Karpas-422 (cell line): ENCODE measurements at regions not wholly inside any gene's neighbourhood (a gene's known extent, or its start where the extent isn't known, plus 50 kb on each side); places are given as distances from the start of the nearest gene placed in this dataset.

Source experiments
- DNase-seq: peaks from one replicate; pipeline ENCODE4 v3.0.0-alpha.2; 2015
- H2AFZ ChIP-seq: fragments of 200-600 bp; sonication (generic); 2 replicates; pipeline ENCODE4 v1.6.1; 2014; ENCODE audit warnings: antibody characterized with exemption, low read length, mixed read lengths
- H3K27ac ChIP-seq: fragments of 200-600 bp; sonication (generic); 2 replicates; pipeline ENCODE4 v1.5.1; 2014; ENCODE audit warnings: mild to moderate bottlenecking, low read length, moderate library complexity
- H3K27me3 ChIP-seq: fragments of 200-600 bp; sonication (generic); 2 replicates; pipeline ENCODE4 v1.6.1; 2014; ENCODE audit warnings: low read length, mixed read lengths
- H3K36me3 ChIP-seq: fragments of 200-600 bp; sonication (generic); 2 replicates; pipeline ENCODE4 v1.6.1; 2014; ENCODE audit warnings: low read length, mixed read lengths; ENCODE audit not compliant: insufficient read depth
- H3K4me1 ChIP-seq: fragments of 200-600 bp; sonication (generic); 2 replicates; pipeline ENCODE4 v1.6.1; 2014; ENCODE audit warnings: mild to moderate bottlenecking, low read length, mixed read lengths
- H3K4me2 ChIP-seq: fragments of 200-600 bp; sonication (generic); 2 replicates; pipeline ENCODE4 v1.6.1; 2014; ENCODE audit warnings: low read length, low read depth, mild to moderate bottlenecking; ENCODE audit not compliant: poor library complexity, severe bottlenecking
- H3K4me3 ChIP-seq: fragments of 200-600 bp; sonication (generic); 2 replicates; pipeline ENCODE4 v1.5.1; 2014; ENCODE audit warnings: mild to moderate bottlenecking, antibody characterized with exemption, low read length, mixed read lengths
- H3K79me2 ChIP-seq: fragments of 200-600 bp; sonication (generic); 2 replicates; pipeline ENCODE4 v1.6.1; 2014; ENCODE audit warnings: mild to moderate bottlenecking, low read length, mixed read lengths
- H3K9ac ChIP-seq: fragments of 200-600 bp; sonication (generic); 2 replicates; pipeline ENCODE4 v1.6.0; 2014; ENCODE audit warnings: low read length
- H3K9me2 ChIP-seq: fragments of 200-600 bp; sonication (generic), shearing (Covaris generic); replicated peaks from 2 replicates; pipeline ENCODE4 v1.6.0; 2014; ENCODE audit warnings: mild to moderate bottlenecking, low read length, moderate library complexity; ENCODE audit not compliant: insufficient read depth
- H3K9me3 ChIP-seq: fragments of 300-700, 200-600 bp; sonication (generic); 2 replicates; pipeline ENCODE4 v1.6.1; 2014; ENCODE audit warnings: low read length, mixed read lengths
- H4K20me1 ChIP-seq: fragments of 200-600 bp; sonication (generic); 2 replicates; pipeline ENCODE4 v1.6.1; 2014; ENCODE audit warnings: mild to moderate bottlenecking, antibody characterized with exemption, low read length, low read depth; ENCODE audit not compliant: insufficient read depth

DNA sequence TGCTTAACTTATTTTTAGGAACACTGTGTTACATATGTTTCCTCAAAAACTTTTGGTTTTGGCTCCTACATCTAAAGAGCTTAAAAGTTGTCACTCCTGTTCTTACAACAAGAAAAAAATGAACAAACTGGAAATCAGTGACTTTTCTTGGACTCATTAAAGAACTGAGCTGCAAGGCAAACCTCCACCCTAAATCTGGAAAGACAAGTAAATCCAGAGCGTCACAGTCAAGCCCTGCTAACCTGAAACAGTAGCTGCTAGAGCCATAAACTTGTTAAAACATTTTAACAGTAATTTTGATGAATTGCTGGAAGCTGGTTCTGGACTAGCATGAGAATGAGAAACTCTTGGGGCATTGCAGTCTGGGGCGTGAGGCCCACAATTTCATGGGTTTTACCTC lies 350.5 kb upstream of the COL8A1 start:
- Histone ChIP-seq H3K4me1 (no peaks in the 10 kb centered on the region), H3K27ac (no peak overlapping the region), H3K9ac (no peak overlapping the region), H3K4me3 (no peak overlapping the region), H3K9me3 (no peaks in the 10 kb centered on the region), H2AFZ (no peak overlapping the region), H3K9me2 (no peaks in the 10 kb centered on the region), H3K4me2 (no peak overlapping the region), H3K27me3 (no peaks in the 10 kb centered on the region), H4K20me1 (no peaks in the 10 kb centered on the region), H3K36me3 (no peaks in the 10 kb centered on the region), H3K79me2 (no peaks in the 10 kb centered on the region)
- DNase-seq: no peak

DNA sequence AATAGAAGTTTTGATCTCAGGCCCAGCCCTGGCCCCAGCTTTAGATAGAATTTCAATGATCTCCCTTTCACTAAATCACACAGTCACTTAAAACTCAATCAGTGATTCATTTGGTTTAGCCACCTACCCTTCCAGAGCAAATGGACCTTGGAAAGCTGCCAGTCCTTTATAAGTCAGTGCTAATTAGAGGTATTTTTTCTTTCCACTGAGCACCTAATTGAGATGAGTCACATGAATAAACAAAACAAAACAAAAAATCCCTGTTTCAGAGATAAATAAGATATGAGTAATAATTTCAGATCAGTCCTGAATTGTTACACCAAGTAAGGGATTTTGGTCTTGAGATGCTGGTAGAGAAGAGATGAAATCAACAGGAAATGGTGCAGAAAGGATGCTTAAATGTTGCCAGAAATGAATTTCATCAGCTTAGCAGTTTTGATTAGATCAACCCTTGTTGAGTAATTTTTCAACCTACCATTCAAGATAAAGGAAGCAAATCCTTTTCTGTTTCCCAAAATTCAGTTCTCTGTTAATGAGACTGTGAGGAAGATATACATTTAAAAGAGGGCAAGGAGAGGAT lies 352.0 kb upstream of the COL8A1 start:
- H3K4me2 ChIP-seq: no peak overlapping the region
- H2AFZ ChIP-seq: no peak overlapping the region
- H3K9ac ChIP-seq: no peak overlapping the region
- DNase-seq: no peak
- H3K36me3 ChIP-seq: no peaks in the 10 kb centered on the region
- no peaks in the 10 kb centered on the region for H3K4me1 ChIP-seq
- H3K9me2 ChIP-seq: no peaks in the 10 kb centered on the region
- no peak overlapping the region for H3K4me3 ChIP-seq
- no peaks in the 10 kb centered on the region for H3K27me3 ChIP-seq
- no peaks in the 10 kb centered on the region for H3K79me2 ChIP-seq
- no peak overlapping the region for H3K27ac ChIP-seq
- H4K20me1 ChIP-seq: no peaks in the 10 kb centered on the region
- no peaks in the 10 kb centered on the region for H3K9me3 ChIP-seq

GRCh38 chr3:99269606-99270351 lies 368.3 kb upstream of the DCBLD2 start:
- Histone ChIP-seq H2AFZ (no peak overlapping the region), H3K4me2 (no peak overlapping the region), H3K27me3 (no peaks in the 10 kb centered on the region), H3K9me3 (no peaks in the 10 kb centered on the region), H3K9ac (no peak overlapping the region), H3K79me2 (no peaks in the 10 kb centered on the region), H3K4me3 (no peak overlapping the region), H3K9me2 (no peaks in the 10 kb centered on the region), H3K36me3 (no peaks in the 10 kb centered on the region), H3K4me1 (no peaks in the 10 kb centered on the region), H3K27ac (no peak overlapping the region), H4K20me1 (no peaks in the 10 kb centered on the region)
- DNase-seq: no peak

GRCh38 chr3:99256788-99257187 lies 355.3 kb upstream of the DCBLD2 start:
- no peak overlapping the region for H3K4me2 ChIP-seq
- H4K20me1 ChIP-seq: no peaks in the 10 kb centered on the region
- no peaks in the 10 kb centered on the region for H3K9me2 ChIP-seq
- no peaks in the 10 kb centered on the region for H3K79me2 ChIP-seq
- no peaks in the 10 kb centered on the region for H3K9me3 ChIP-seq
- no peaks in the 10 kb centered on the region for H3K4me1 ChIP-seq
- H3K36me3 ChIP-seq: no peaks in the 10 kb centered on the region
- no peak overlapping the region for H3K27ac ChIP-seq
- DNase-seq: no peak
- H3K27me3 ChIP-seq: no peaks in the 10 kb centered on the region
- no peak overlapping the region for H3K9ac ChIP-seq
- no peak overlapping the region for H3K4me3 ChIP-seq
- no peak overlapping the region for H2AFZ ChIP-seq

DNA sequence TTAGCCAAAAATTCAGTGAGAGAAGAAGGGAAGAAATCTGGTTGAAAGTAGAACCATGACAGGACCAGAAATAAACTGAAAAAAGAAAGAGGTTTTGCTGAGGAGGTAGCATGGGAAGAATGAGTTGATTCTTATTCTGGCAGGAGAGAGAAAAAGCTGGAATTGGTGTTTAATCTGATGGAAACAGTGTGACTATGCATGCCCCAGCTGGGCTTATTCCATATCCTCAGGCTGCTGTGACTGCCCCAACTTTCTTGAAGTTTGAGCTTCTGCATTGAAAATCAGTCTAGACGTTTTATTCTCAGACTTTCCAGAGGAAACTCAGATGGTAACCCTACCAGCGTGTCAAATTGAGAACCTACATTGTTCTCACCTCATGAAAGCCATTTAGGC lies 352.5 kb upstream of the DCBLD2 start:
- Histone ChIP-seq H3K79me2 (no peaks in the 10 kb centered on the region), H3K9me2 (no peaks in the 10 kb centered on the region), H3K36me3 (no peaks in the 10 kb centered on the region), H3K27me3 (no peaks in the 10 kb centered on the region), H3K27ac (no peak overlapping the region), H3K9ac (no peak overlapping the region), H4K20me1 (no peaks in the 10 kb centered on the region), H3K4me2 (no peak overlapping the region), H3K9me3 (no peaks in the 10 kb centered on the region), H3K4me3 (no peak overlapping the region), H2AFZ (no peak overlapping the region), H3K4me1 (no peaks in the 10 kb centered on the region)
- no peak for DNase-seq

DNA sequence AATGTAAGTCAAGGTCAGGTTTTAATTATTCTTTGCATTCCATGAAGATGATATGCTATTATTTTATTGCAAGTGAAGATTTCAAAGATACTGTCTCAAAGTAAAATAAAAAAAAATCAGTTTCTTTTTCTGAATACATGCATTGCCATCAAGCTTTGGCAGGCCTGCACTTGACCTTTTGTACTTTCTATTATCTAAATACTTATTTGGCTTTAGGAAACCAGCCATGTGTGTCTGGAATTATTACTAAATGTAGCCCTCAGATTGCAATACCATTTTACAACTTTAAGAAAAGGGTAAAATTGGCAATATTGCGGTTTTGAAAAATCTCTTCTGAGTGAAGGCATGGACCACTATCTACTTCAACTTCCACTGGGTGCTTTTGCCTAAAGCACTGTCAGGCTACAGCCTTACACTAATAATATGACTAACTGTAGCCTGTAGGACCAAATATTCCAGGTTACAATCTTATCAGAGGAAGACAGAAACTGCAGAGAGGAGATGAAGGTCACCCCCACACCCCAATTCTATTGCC lies 349.4 kb upstream of the DCBLD2 start:
- no peak for DNase-seq

DNA sequence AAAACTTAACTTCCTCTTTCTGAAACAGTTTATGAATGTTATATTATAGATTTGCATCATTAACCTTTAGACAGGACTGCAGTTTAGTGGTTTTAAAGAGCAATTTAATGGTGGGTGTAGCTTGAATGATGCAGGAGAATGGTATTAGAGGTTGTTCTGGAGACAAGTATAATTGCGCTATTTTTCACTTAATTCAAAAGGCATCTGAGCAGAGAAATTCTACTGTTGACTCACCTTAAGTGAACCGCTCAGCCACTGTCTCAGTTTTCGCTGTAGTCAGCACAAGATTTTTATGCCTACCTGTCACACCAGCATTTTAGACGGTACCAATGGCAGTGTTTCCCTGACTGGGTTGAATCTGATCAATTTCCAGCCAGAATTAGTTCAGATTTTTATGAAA lies 348.8 kb upstream of the DCBLD2 start:
- Histone ChIP-seq H3K9ac (no peak overlapping the region), H3K4me2 (no peak overlapping the region), H3K9me2 (no peaks in the 10 kb centered on the region), H2AFZ (no peak overlapping the region), H3K4me3 (no peak overlapping the region), H3K36me3 (no peaks in the 10 kb centered on the region), H3K4me1 (no peaks in the 10 kb centered on the region), H3K9me3 (no peaks in the 10 kb centered on the region), H4K20me1 (no peaks in the 10 kb centered on the region), H3K27me3 (no peaks in the 10 kb centered on the region), H3K79me2 (no peaks in the 10 kb centered on the region), H3K27ac (no peak overlapping the region)
- DNase-seq: no peak

More for the DNA sequence above, 349.4 kb upstream of the DCBLD2 start:
- no peak overlapping the region for H3K27ac ChIP-seq
- no peak overlapping the region for H3K9ac ChIP-seq
- H4K20me1 ChIP-seq: no peaks in the 10 kb centered on the region
- no peaks in the 10 kb centered on the region for H3K9me3 ChIP-seq
- H3K36me3 ChIP-seq: no peaks in the 10 kb centered on the region
- no peak overlapping the region for H3K4me3 ChIP-seq
- H3K4me1 ChIP-seq: no peaks in the 10 kb centered on the region
- no peaks in the 10 kb centered on the region for H3K79me2 ChIP-seq
- H3K4me2 ChIP-seq: no peak overlapping the region
- H3K27me3 ChIP-seq: no peaks in the 10 kb centered on the region
- no peaks in the 10 kb centered on the region for H3K9me2 ChIP-seq
- no peak overlapping the region for H2AFZ ChIP-seq

DNA sequence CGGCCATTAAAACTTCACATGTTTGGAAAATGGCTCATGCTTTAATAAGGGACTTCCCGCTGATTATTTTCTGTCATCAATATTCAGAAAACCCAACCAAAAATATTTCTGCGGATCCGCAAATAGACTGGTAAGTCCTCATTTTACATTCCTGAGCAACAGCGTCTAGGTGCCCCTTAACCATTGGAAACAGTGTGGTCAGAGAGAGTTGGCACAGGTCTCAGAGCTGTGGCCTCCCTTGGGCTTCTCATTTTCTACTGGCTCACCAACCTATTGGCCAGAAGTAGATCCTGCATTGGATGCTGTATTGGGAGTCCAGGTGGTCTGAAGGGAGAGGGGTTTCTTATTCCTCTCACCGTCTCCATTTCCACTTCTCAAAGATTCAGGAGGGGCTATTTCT lies 348.1 kb upstream of the DCBLD2 start:
- Histone ChIP-seq H3K4me2 (no peak overlapping the region), H2AFZ (no peak overlapping the region), H3K9ac (no peak overlapping the region), H3K9me3 (no peaks in the 10 kb centered on the region), H3K36me3 (no peaks in the 10 kb centered on the region), H3K4me3 (no peak overlapping the region), H3K27ac (no peak overlapping the region), H3K27me3 (no peaks in the 10 kb centered on the region), H3K79me2 (no peaks in the 10 kb centered on the region), H4K20me1 (no peaks in the 10 kb centered on the region), H3K9me2 (no peaks in the 10 kb centered on the region), H3K4me1 (no peaks in the 10 kb centered on the region)
- no peak for DNase-seq
